PC-9 (cell line): ENCODE measurements at regions not wholly inside any gene's neighbourhood (a gene's known extent, or its start where the extent isn't known, plus 50 kb on each side); places are given as distances from the start of the nearest gene placed in this dataset.

ENCODE experiments used
- BruUV-seq: library from RNA; stranded (reverse); fragments of 400-500 nt; replicated peaks from 2 replicates; lab custom pipeline; 2021; lab: Mats Ljungman, UMichigan
- CTCF ChIA-PET: fragments of 300-600 bp; sonication (Branson Sonifier 250); formaldehyde crosslinking; loops from one replicate; lab custom pipeline; 2022; ENCODE audit warnings: antibody characterized with exemption; lab: Charles Lee
- POLR2A ChIA-PET: fragments of 300-600 bp; sonication (Branson Sonifier 250); formaldehyde crosslinking; loops from one replicate; lab custom pipeline; 2022; ENCODE audit warnings: antibody characterized with exemption; ENCODE audit not compliant: unreplicated experiment; lab: Charles Lee
- DNase-seq, 2 experiments: peaks; one replicate each; pipeline versions ENCODE4 v3.0.0 to v3.0.0-alpha.2; 2015 to 2022; ENCODE audit warnings: mixed read lengths in 1 of 2
- H2AFZ ChIP-seq: fragments of 200-600 bp; sonication (generic); 2 replicates; pipeline ENCODE4 v1.8.1; 2017; ENCODE audit warnings: antibody characterized with exemption
- H3F3A ChIP-seq: fragments of 200-600 bp; sonication (generic); 2 replicates; pipeline ENCODE4 v1.8.1; 2017; ENCODE audit warnings: antibody characterized with exemption, mild to moderate bottlenecking, low read depth; ENCODE audit not compliant: insufficient read depth
- H3K27ac ChIP-seq: fragments of 200-600 bp; sonication (generic); 2 replicates; pipeline ENCODE4 v1.6.1; 2016; ENCODE audit warnings: mixed run types
- H3K27me3 ChIP-seq: fragments of 200-600 bp; sonication (generic); 2 replicates; pipeline ENCODE4 v1.6.1; 2016; ENCODE audit warnings: low read depth, mixed run types; ENCODE audit not compliant: insufficient read depth
- H3K36me3 ChIP-seq: fragments of 200-600 bp; sonication (generic); 2 replicates; pipeline ENCODE4 v1.6.1; 2016; ENCODE audit warnings: low read depth, mixed run types
- H3K4me1 ChIP-seq: fragments of 200-600 bp; sonication (generic); replicated peaks from 2 replicates; pipeline ENCODE4 v1.6.1; 2016; ENCODE audit warnings: mixed run types; ENCODE audit not compliant: insufficient read depth
- H3K4me2 ChIP-seq: fragments of 200-600 bp; sonication (generic); 2 replicates; pipeline ENCODE4 v1.6.1; 2017; ENCODE audit warnings: mixed run types
- H3K4me3 ChIP-seq: fragments of 200-600 bp; sonication (generic); 2 replicates; pipeline ENCODE4 v1.6.1; 2016; ENCODE audit warnings: mixed run types
- H3K79me2 ChIP-seq: fragments of 200-600 bp; sonication (generic); 2 replicates; pipeline ENCODE4 v1.6.1; 2017; ENCODE audit warnings: low read depth, mixed run types
- H3K9me2 ChIP-seq: fragments of 200-600 bp; sonication (generic); 2 replicates; pipeline ENCODE4 v1.8.1; 2017; ENCODE audit warnings: mild to moderate bottlenecking; ENCODE audit not compliant: insufficient read depth
- H3K9me3 ChIP-seq: fragments of 200-600 bp; sonication (generic); 2 replicates; pipeline ENCODE4 v1.8.1; 2016; ENCODE audit warnings: low read depth; ENCODE audit not compliant: insufficient read depth
- H4K20me1 ChIP-seq: fragments of 200-600 bp; sonication (generic); 2 replicates; pipeline ENCODE4 v1.8.1; 2017; ENCODE audit not compliant: insufficient read depth
- CTCF ChIP-seq: fragments of 200-600 bp; sonication (generic); conservative IDR thresholded peaks from 2 replicates; pipeline ENCODE4 v1.6.1; 2017; ENCODE audit warnings: mixed run types, antibody characterized with exemption, mild to moderate bottlenecking, moderate library complexity
- EZH2 ChIP-seq: fragments of 200-600 bp; sonication (generic); IDR thresholded peaks from 2 replicates; pipeline ENCODE4 v1.8.0; 2017; ENCODE audit warnings: antibody characterized with exemption, low read depth
- intact Hi-C: fragments of 100-400 bp; cut with micrococcal nuclease; formaldehyde crosslinking; loops from one replicate; pipeline ENCODE4 v1.10.0; 2022; ENCODE audit not compliant: unreplicated experiment

GRCh38 chr17:64787255-64787920 lies 125.3 kb upstream of the SMURF2 start:
- no TSS peak for BruUV-seq
- intact Hi-C loops, result no loop called here
- CTCF ChIA-PET, result interaction anchor here (0.6 kb wide), 1 partner anchor 442 kb away, joined by 3 read pairs; no protein-coding TSS in a partner anchor
- Histone ChIP-seq H3K4me3 (no peak overlapping the region), H3K36me3 (peaks cover 5% of the 10 kb centered on the region; the same call in 1 of the 2 replicates), H3K79me2 (no peaks in the 10 kb centered on the region), H3K9me3 (no peaks in the 10 kb centered on the region), H2AFZ (no peak overlapping the region), H3F3A (0 out of 2 replicates have a peak, but pooled peaks cover 4% of the 10 kb centered on the region), H3K27ac (no peak overlapping the region), H3K9me2 (no peaks in the 10 kb centered on the region), H4K20me1 (no peaks in the 10 kb centered on the region), H3K4me2 (no peak overlapping the region), H3K27me3 (no peaks in the 10 kb centered on the region), H3K4me1 (no peaks in the 10 kb centered on the region; the same call in 1 of the 2 replicates)
- peak in 1 of 2 experiments; percentile 24 for DNase-seq
- no peak for TF ChIP-seq EZH2
- POLR2A ChIA-PET, result no interaction called here

GRCh38 chr17:64786337-64786736 lies 124.2 kb upstream of the SMURF2 start:
- H3K4me3 ChIP-seq, result no peak overlapping the region

DNA sequence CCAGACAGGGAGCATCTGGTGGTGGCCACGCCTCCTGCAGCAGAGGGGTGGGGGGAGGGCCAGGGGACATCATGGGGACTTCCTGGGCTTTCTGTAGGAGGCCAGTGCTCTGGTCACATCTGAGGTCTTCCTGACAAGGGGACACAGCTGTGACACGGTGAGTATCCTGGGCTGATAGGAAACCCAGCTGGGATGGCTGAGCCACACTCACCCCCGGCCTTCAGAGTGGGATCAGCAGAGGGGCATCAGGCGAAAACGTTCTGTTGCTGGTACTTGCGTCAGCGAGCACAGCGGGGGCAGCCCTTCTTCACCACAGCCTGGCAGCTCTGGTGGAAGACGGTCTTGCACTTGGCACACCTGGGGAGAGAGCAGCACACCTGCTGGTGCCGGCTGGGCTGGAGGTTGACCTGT lies 122.9 kb upstream of the SMURF2 start:
- no peaks in the 10 kb centered on the region for H3K79me2 ChIP-seq
- no peak overlapping the region for H3K4me3 ChIP-seq
- intact Hi-C loops, result no loop called here
- CTCF ChIA-PET, result no interaction called here
- no peak overlapping the region for H2AFZ ChIP-seq
- H3K4me1 ChIP-seq, result peaks cover 10% of the 10 kb centered on the region
- peaks cover 8% of the 10 kb centered on the region; the same call in 1 of the 2 replicates for H3F3A ChIP-seq
- POLR2A ChIA-PET, result no interaction called here
- H3K36me3 ChIP-seq, result no peaks in the 10 kb centered on the region
- no peaks in the 10 kb centered on the region for H3K9me2 ChIP-seq
- no peak overlapping the region for H3K27ac ChIP-seq
- H4K20me1 ChIP-seq, result no peaks in the 10 kb centered on the region
- BruUV-seq, result no TSS peak
- no peak for DNase-seq
- TF ChIP-seq EZH2, result no peak
- TF ChIP-seq CTCF, result no peak
- no peaks in the 10 kb centered on the region for H3K27me3 ChIP-seq
- no peak overlapping the region for H3K4me2 ChIP-seq
- H3K9me3 ChIP-seq, result no peaks in the 10 kb centered on the region

More at GRCh38 chr17:64786337-64786736, 124.2 kb upstream of the SMURF2 start:
- Histone ChIP-seq H3K4me1 (peaks cover 10% of the 10 kb centered on the region), H3K79me2 (no peaks in the 10 kb centered on the region), H4K20me1 (no peaks in the 10 kb centered on the region), H3F3A (0 out of 2 replicates have a peak, but pooled peaks cover 4% of the 10 kb centered on the region), H3K9me3 (no peaks in the 10 kb centered on the region), H3K4me2 (no peak overlapping the region), H3K27ac (no peak overlapping the region), H3K27me3 (no peaks in the 10 kb centered on the region), H2AFZ (no peak overlapping the region), H3K36me3 (no peaks in the 10 kb centered on the region), H3K9me2 (no peaks in the 10 kb centered on the region)
- TF ChIP-seq EZH2, result no peak
- TF ChIP-seq CTCF, result no peak
- BruUV-seq, result no TSS peak
- POLR2A ChIA-PET, result no interaction called here
- DNase-seq, result peak in 1 of 2 experiments; percentile 84
- CTCF ChIA-PET, result no interaction called here
- intact Hi-C loops, result no loop called here
